ENCODE measurements at regions not wholly inside any gene's neighbourhood (a gene's known extent, or its start where the extent isn't known, plus 50 kb on each side); places are given as distances from the start of the nearest gene placed in this dataset.

DNA sequence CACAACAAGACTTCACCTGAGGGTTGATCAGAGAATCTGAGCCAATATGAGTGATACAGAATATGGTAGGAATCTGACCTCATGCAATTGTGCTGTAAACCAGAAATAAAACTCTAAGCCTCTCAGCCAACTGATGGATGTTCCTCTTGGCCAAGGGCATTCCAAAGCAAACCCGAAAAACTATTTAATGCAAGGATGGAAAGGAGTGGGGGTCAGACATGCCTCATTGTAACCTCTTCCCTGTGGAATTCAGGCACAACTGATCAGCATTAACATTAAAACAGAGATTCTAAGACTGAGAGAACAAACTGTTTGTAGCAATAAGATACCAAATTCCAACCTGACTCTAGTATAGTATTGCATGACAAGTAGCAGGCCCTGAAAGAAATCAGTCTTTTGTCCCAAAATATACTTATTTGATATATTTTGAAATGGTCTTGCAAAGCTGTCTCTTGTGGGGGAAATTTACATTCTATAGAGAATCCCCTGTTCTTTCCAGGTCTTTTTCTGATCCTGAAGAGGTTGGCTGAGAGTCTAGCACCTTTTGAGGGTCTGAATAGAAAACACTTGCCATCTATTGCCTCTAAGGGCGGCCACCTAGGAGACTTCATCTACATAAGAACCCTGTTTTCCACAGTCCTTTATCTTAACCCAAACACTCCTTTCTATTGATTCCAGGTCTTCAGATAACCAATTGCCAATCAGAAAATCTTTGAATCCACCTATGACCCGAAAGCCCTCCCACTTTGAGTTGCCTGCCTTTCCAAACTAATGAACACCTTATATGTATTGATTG lies 50.4 kb upstream of the WDR11 start:
- H3K27me3 ChIP-seq (replicated peaks) = no peaks in the 10 kb centered on the region
- TF ChIP-seq, protein P1, sequence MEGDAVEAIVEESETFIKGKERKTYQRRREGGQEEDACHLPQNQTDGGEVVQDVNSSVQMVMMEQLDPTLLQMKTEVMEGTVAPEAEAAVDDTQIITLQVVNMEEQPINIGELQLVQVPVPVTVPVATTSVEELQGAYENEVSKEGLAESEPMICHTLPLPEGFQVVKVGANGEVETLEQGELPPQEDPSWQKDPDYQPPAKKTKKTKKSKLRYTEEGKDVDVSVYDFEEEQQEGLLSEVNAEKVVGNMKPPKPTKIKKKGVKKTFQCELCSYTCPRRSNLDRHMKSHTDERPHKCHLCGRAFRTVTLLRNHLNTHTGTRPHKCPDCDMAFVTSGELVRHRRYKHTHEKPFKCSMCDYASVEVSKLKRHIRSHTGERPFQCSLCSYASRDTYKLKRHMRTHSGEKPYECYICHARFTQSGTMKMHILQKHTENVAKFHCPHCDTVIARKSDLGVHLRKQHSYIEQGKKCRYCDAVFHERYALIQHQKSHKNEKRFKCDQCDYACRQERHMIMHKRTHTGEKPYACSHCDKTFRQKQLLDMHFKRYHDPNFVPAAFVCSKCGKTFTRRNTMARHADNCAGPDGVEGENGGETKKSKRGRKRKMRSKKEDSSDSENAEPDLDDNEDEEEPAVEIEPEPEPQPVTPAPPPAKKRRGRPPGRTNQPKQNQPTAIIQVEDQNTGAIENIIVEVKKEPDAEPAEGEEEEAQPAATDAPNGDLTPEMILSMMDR (IDR thresholded peaks at IDR 0.05; ENCODE audit: low read depth, low read length, missing control alignments) = no peak
- in situ Hi-C loops (cut with HindIII; ENCODE audit: low pct_ligation_motif_present, low sequenced_read_pairs) = no loop called here
- DNase-seq = no peak
- H3K27ac ChIP-seq = no peak overlapping the region
- H3K4me3 ChIP-seq (ENCODE audit: low read depth, low read length) = no peak overlapping the region
- no peaks in the 10 kb centered on the region for H3K36me3 ChIP-seq (replicated peaks)

Data from brain microvascular endothelial cell (primary cell).